IPS-15b (cell line): ENCODE measurements at regions not wholly inside any gene's neighbourhood (a gene's known extent, or its start where the extent isn't known, plus 50 kb on each side); places are given as distances from the start of the nearest gene placed in this dataset.

Experiments
- H3K27me3 ChIP-seq: one replicate; pipeline ENCODE4 v1.6.1; 2013; ENCODE audit warnings: low read length; ENCODE audit not compliant: control insufficient read depth, insufficient read depth
- H3K36me3 ChIP-seq: one replicate; pipeline ENCODE4 v1.6.1; 2013; ENCODE audit warnings: low read length; ENCODE audit not compliant: control insufficient read depth, insufficient read depth
- H3K4me1 ChIP-seq: one replicate; pipeline ENCODE4 v1.6.1; 2013; ENCODE audit warnings: mild to moderate bottlenecking, low read length; ENCODE audit not compliant: control insufficient read depth, insufficient read depth
- H3K4me3 ChIP-seq: one replicate; pipeline ENCODE4 v1.5.1; 2013; ENCODE audit warnings: low read depth, low read length
- H3K9ac ChIP-seq: one replicate; pipeline ENCODE4 v1.6.1; 2013; ENCODE audit warnings: low read depth, mild to moderate bottlenecking, low read length
- H3K9me3 ChIP-seq: one replicate; pipeline ENCODE4 v1.6.1; 2013; ENCODE audit warnings: mild to moderate bottlenecking, low read length; ENCODE audit not compliant: control insufficient read depth, insufficient read depth

GRCh38 chr12:59873136-59873535, 277.3 kb downstream of the SLC16A7 start:
- Histone ChIP-seq H3K9me3 (no peaks in the 10 kb centered on the region), H3K4me3 (no peak overlapping the region), H3K4me1 (peaks cover 7% of the 10 kb centered on the region)

GRCh38 chr12:59874781-59875180, 279.0 kb downstream of the SLC16A7 start:
- Histone ChIP-seq H3K9me3 (no peaks in the 10 kb centered on the region), H3K9ac (no peak overlapping the region), H3K36me3 (no peaks in the 10 kb centered on the region), H3K4me1 (peaks cover 7% of the 10 kb centered on the region), H3K27me3 (no peaks in the 10 kb centered on the region), H3K4me3 (no peak overlapping the region)

More at GRCh38 chr12:59873136-59873535, 277.3 kb downstream of the SLC16A7 start:
- Histone ChIP-seq H3K9ac (no peak overlapping the region), H3K27me3 (no peaks in the 10 kb centered on the region), H3K36me3 (no peaks in the 10 kb centered on the region)

GRCh38 chr12:59886131-59886733, 290.4 kb downstream of the SLC16A7 start:
- Histone ChIP-seq H3K9me3 (no peaks in the 10 kb centered on the region), H3K4me3 (no peak overlapping the region), H3K36me3 (no peaks in the 10 kb centered on the region), H3K9ac (no peak overlapping the region), H3K4me1 (no peaks in the 10 kb centered on the region), H3K27me3 (no peaks in the 10 kb centered on the region)

GRCh38 chr12:59887178-59887577, 291.3 kb downstream of the SLC16A7 start:
- H3K36me3 ChIP-seq = no peaks in the 10 kb centered on the region
- H3K4me1 ChIP-seq = no peaks in the 10 kb centered on the region
- H3K9me3 ChIP-seq = no peaks in the 10 kb centered on the region
- no peaks in the 10 kb centered on the region for H3K27me3 ChIP-seq
- H3K4me3 ChIP-seq = no peak overlapping the region
- H3K9ac ChIP-seq = no peak overlapping the region

- no peaks in the 10 kb centered on the region for H3K36me3 ChIP-seq
These were observed 295.2 kb downstream of the SLC16A7 start for GRCh38 chr12:59890896-59891579.

GRCh38 chr12:59895166-59895775, 299.4 kb downstream of the SLC16A7 start:
- H3K36me3 ChIP-seq = no peaks in the 10 kb centered on the region
- no peaks in the 10 kb centered on the region for H3K9me3 ChIP-seq
- H3K4me3 ChIP-seq = no peak overlapping the region
- no peaks in the 10 kb centered on the region for H3K4me1 ChIP-seq
- H3K27me3 ChIP-seq = no peaks in the 10 kb centered on the region
- H3K9ac ChIP-seq = no peak overlapping the region

More at GRCh38 chr12:59890896-59891579, 295.2 kb downstream of the SLC16A7 start:
- H3K9me3 ChIP-seq = no peaks in the 10 kb centered on the region
- H3K4me1 ChIP-seq = no peaks in the 10 kb centered on the region
- no peak overlapping the region for H3K4me3 ChIP-seq
- H3K27me3 ChIP-seq = no peaks in the 10 kb centered on the region
- no peak overlapping the region for H3K9ac ChIP-seq

GRCh38 chr12:59904874-59905521, 309.2 kb downstream of the SLC16A7 start:
- no peaks in the 10 kb centered on the region for H3K27me3 ChIP-seq
- H3K36me3 ChIP-seq = no peaks in the 10 kb centered on the region
- no peak overlapping the region for H3K4me3 ChIP-seq
- H3K9ac ChIP-seq = no peak overlapping the region
- H3K9me3 ChIP-seq = no peaks in the 10 kb centered on the region
- H3K4me1 ChIP-seq = no peaks in the 10 kb centered on the region

GRCh38 chr12:59911516-59911915, 315.7 kb downstream of the SLC16A7 start:
- Histone ChIP-seq H3K27me3 (no peaks in the 10 kb centered on the region), H3K36me3 (no peaks in the 10 kb centered on the region), H3K4me3 (no peak overlapping the region), H3K4me1 (no peaks in the 10 kb centered on the region), H3K9me3 (no peaks in the 10 kb centered on the region), H3K9ac (no peak overlapping the region)

GRCh38 chr12:59916988-59917387, 321.2 kb downstream of the SLC16A7 start:
- H3K27me3 ChIP-seq = no peaks in the 10 kb centered on the region
- H3K4me3 ChIP-seq = no peak overlapping the region
- H3K4me1 ChIP-seq = no peaks in the 10 kb centered on the region
- H3K9ac ChIP-seq = no peak overlapping the region
- no peaks in the 10 kb centered on the region for H3K9me3 ChIP-seq
- H3K36me3 ChIP-seq = no peaks in the 10 kb centered on the region

- H3K4me1 ChIP-seq = no peaks in the 10 kb centered on the region
- H3K36me3 ChIP-seq = no peaks in the 10 kb centered on the region
- no peaks in the 10 kb centered on the region for H3K9me3 ChIP-seq
- no peak overlapping the region for H3K9ac ChIP-seq
- no peak overlapping the region for H3K4me3 ChIP-seq
- H3K27me3 ChIP-seq = no peaks in the 10 kb centered on the region
These were observed 331.2 kb downstream of the SLC16A7 start for GRCh38 chr12:59927032-59927431.

- H3K36me3 ChIP-seq = no peaks in the 10 kb centered on the region
- no peaks in the 10 kb centered on the region for H3K4me1 ChIP-seq
- H3K9me3 ChIP-seq = no peaks in the 10 kb centered on the region
- H3K27me3 ChIP-seq = no peaks in the 10 kb centered on the region
- no peak overlapping the region for H3K9ac ChIP-seq
- H3K4me3 ChIP-seq = no peak overlapping the region
These were observed 332.6 kb downstream of the SLC16A7 start for GRCh38 chr12:59928416-59928815.
